ENCODE measurements at regions not wholly inside any gene's neighbourhood (a gene's known extent, or its start where the extent isn't known, plus 50 kb on each side); places are given as distances from the start of the nearest gene placed in this dataset.

GRCh38 chr21:36555199-36555800 is 75.4 kb upstream of the CLDN14 start:
- H3K27ac ChIP-seq = no peak overlapping the region
- TF ChIP-seq CTCF (IDR thresholded peaks at IDR 0.05) (no peak), ZFX (IDR thresholded peaks at IDR 0.05; ENCODE audit: borderline replicate concordance) (no peak)

GRCh38 chr21:36557316-36557715 is 77.4 kb upstream of the CLDN14 start:
- no peak overlapping the region for H3K27ac ChIP-seq
- TF ChIP-seq CTCF (IDR thresholded peaks at IDR 0.05) = no peak

- TF ChIP-seq CTCF (IDR thresholded peaks at IDR 0.05) (no peak), ZFX (IDR thresholded peaks at IDR 0.05; ENCODE audit: borderline replicate concordance) (no peak)
- H3K27ac ChIP-seq = no peak overlapping the region
These were observed 81.1 kb upstream of the CLDN14 start for GRCh38 chr21:36560933-36561575.

GRCh38 chr21:36563341-36563926 is 83.5 kb upstream of the CLDN14 start:
- TF ChIP-seq CTCF (IDR thresholded peaks at IDR 0.05) (no peak), ZFX (IDR thresholded peaks at IDR 0.05; ENCODE audit: borderline replicate concordance) (no peak)
- H3K27ac ChIP-seq = no peak overlapping the region

GRCh38 chr21:36564647-36565046 is 84.7 kb upstream of the CLDN14 start:
- no peak for TF ChIP-seq CTCF (IDR thresholded peaks at IDR 0.05)
- no peak for TF ChIP-seq ZFX (IDR thresholded peaks at IDR 0.05; ENCODE audit: borderline replicate concordance)
- H3K27ac ChIP-seq = no peak overlapping the region

- H3K27ac ChIP-seq = no peak overlapping the region
- TF ChIP-seq CTCF (IDR thresholded peaks at IDR 0.05) (no peak), ZFX (IDR thresholded peaks at IDR 0.05; ENCODE audit: borderline replicate concordance) (no peak)
These were observed 85.6 kb upstream of the CLDN14 start for GRCh38 chr21:36565540-36565939.

- TF ChIP-seq CTCF (IDR thresholded peaks at IDR 0.05) (no peak), ZFX (IDR thresholded peaks at IDR 0.05; ENCODE audit: borderline replicate concordance) (no peak)
- H3K27ac ChIP-seq = no peak overlapping the region
These were observed 86.7 kb upstream of the CLDN14 start for GRCh38 chr21:36566644-36567043.

All from 22Rv1 (cell line).